Panc1 (cell line): ENCODE measurements at regions not wholly inside any gene's neighbourhood (a gene's known extent, or its start where the extent isn't known, plus 50 kb on each side); places are given as distances from the start of the nearest gene placed in this dataset.

ENCODE experiments used
- ATAC-seq: fragments of 200-7000 bp; cut with Tn5 transposase; 2 replicates; pipeline ENCODE4 v1.9.1; 2020; ENCODE audit warnings: mild to moderate bottlenecking, moderate library complexity
- BruUV-seq: library from RNA; stranded (reverse); fragments of 400-500 nt; replicated peaks from 2 replicates; lab custom pipeline; 2021; lab: Mats Ljungman, UMichigan
- CTCF ChIA-PET: fragments of 300-600 bp; sonication (Branson Sonifier 250); formaldehyde crosslinking; loops from one replicate; lab custom pipeline; 2022; ENCODE audit warnings: antibody characterized with exemption; lab: Charles Lee
- POLR2A ChIA-PET: fragments of 300-600 bp; sonication (Branson Sonifier 250); formaldehyde crosslinking; loops from one replicate; lab custom pipeline; 2022; ENCODE audit warnings: antibody characterized with exemption; lab: Charles Lee
- DNase-seq: peaks from one replicate; pipeline ENCODE4 v3.0.0-alpha.2; 2010; ENCODE audit warnings: low read depth, low spot score
- H3K27ac ChIP-seq: 2 replicates; pipeline ENCODE4 v1.5.1; 2011; ENCODE audit warnings: mild to moderate bottlenecking, low read length, inconsistent platforms
- H3K27me3 ChIP-seq: fragments of 200-500 bp; sonication (Bioruptor generic); 2 replicates; pipeline ENCODE4 v1.6.0; 2014; ENCODE audit warnings: low read length, inconsistent platforms; ENCODE audit not compliant: control insufficient read depth, insufficient read depth
- H3K36me3 ChIP-seq: fragments of 200-500 bp; sonication (Bioruptor generic); 2 replicates; pipeline ENCODE4 v1.5.1; 2014; ENCODE audit warnings: inconsistent platforms, mild to moderate bottlenecking, low read length, moderate library complexity; ENCODE audit not compliant: control insufficient read depth, insufficient read depth
- H3K4me1 ChIP-seq: 2 replicates; pipeline ENCODE4 v1.5.1; 2011; ENCODE audit warnings: inconsistent platforms, mild to moderate bottlenecking, low read length, moderate library complexity; ENCODE audit not compliant: control insufficient read depth, insufficient read depth
- H3K4me3 ChIP-seq, 2 experiments: 2 replicates each; pipeline ENCODE4 v1.5.1; 2011 to 2012; ENCODE audit warnings: low read depth in 2 of 2, low read length in 2 of 2, mild to moderate bottlenecking in 2 of 2, inconsistent platforms in 1 of 2, moderate library complexity in 1 of 2
- H3K9me3 ChIP-seq: fragments of 200-500 bp; sonication (Bioruptor generic); 2 replicates; pipeline ENCODE4 v1.5.1; 2014; ENCODE audit warnings: low read depth, mild to moderate bottlenecking, inconsistent platforms, low read length, moderate library complexity; ENCODE audit not compliant: control insufficient read depth, insufficient read depth
- CTCF ChIP-seq: fragments of 450-650 bp; IDR thresholded peaks from 2 replicates; pipeline ENCODE4 v1.5.1; 2017; ENCODE audit warnings: mild to moderate bottlenecking
- POLR2AphosphoS5 ChIP-seq: IDR thresholded peaks from 2 replicates; pipeline ENCODE4 v1.6.1; 2012; ENCODE audit warnings: mild to moderate bottlenecking, low read depth, low read length, moderate library complexity
- REST ChIP-seq, 2 experiments: IDR thresholded peaks; 2 replicates each; pipeline ENCODE4 v1.6.1; 2011 to 2012; ENCODE audit warnings: low read depth in 2 of 2, control low read depth in 1 of 2, low read length in 1 of 2, mild to moderate bottlenecking in 1 of 2, moderate library complexity in 1 of 2; ENCODE audit not compliant: insufficient read depth in 1 of 2
- SIN3A ChIP-seq: IDR thresholded peaks from 2 replicates; pipeline ENCODE4 v1.6.1; 2012; ENCODE audit warnings: low read depth, mild to moderate bottlenecking, low read length, moderate library complexity, borderline replicate concordance; ENCODE audit not compliant: insufficient read depth
- TCF7L2 ChIP-seq: IDR thresholded peaks from 2 replicates; pipeline ENCODE4 v1.6.1; 2011; ENCODE audit warnings: mild to moderate bottlenecking, low read depth, low read length, inconsistent platforms
- in situ Hi-C: cut with HindIII; loops from 2 replicates; pipeline ENCODE4 v1.10.0; 2016; ENCODE audit warnings: low sequenced_read_pairs, low pct_unique_long_range_greater_than_20kb
- intact Hi-C: fragments of 100-400 bp; cut with micrococcal nuclease; formaldehyde crosslinking; loops from one replicate; pipeline ENCODE4 v1.10.0; 2022; ENCODE audit not compliant: unreplicated experiment

GRCh38 chr5:148746826-148747535, 79.4 kb upstream of the ADRB2 start:
- POLR2A ChIA-PET = interaction anchor here (0.7 kb wide), 1 partner anchor 1495 kb away, joined by 9 read pairs; no protein-coding TSS in a partner anchor

GRCh38 chr5:148747536-148747906, 78.9 kb upstream of the ADRB2 start:
- DNase-seq = no peak
- no peaks in the 10 kb centered on the region for H3K9me3 ChIP-seq
- H3K36me3 ChIP-seq = no peaks in the 10 kb centered on the region
- intact Hi-C loops = no loop called here
- H3K4me3 ChIP-seq = no peak overlapping the region
- ChIA-PET CTCF (no interaction called here), POLR2A (no interaction called here)
- H3K27ac ChIP-seq = no peak overlapping the region
- no peaks in the 10 kb centered on the region for H3K27me3 ChIP-seq
- TF ChIP-seq SIN3A (no peak), TCF7L2 (no peak), POLR2AphosphoS5 (no peak), CTCF (no peak), REST (IDR thresholded peaks at IDR 0.05; ENCODE audit: insufficient read depth in 1 of 2, low read depth in 2 of 2, low read length in 1 of 2) (no peak)
- H3K4me1 ChIP-seq = no peaks in the 10 kb centered on the region
- in situ Hi-C loops = no loop called here
- BruUV-seq = no TSS peak
- ATAC-seq = no peak

More at GRCh38 chr5:148746826-148747535, 79.4 kb upstream of the ADRB2 start:
- TF ChIP-seq CTCF (no peak), TCF7L2 (no peak), POLR2AphosphoS5 (no peak), REST (IDR thresholded peaks at IDR 0.05; ENCODE audit: insufficient read depth in 1 of 2, low read depth in 2 of 2, low read length in 1 of 2) (no peak), SIN3A (no peak)
- Histone ChIP-seq H3K27me3 (no peaks in the 10 kb centered on the region), H3K36me3 (no peaks in the 10 kb centered on the region), H3K4me3 (no peak overlapping the region), H3K4me1 (no peaks in the 10 kb centered on the region), H3K27ac (no peak overlapping the region), H3K9me3 (no peaks in the 10 kb centered on the region)
- CTCF ChIA-PET = interaction anchor here (0.8 kb wide), 1 partner anchor 288 kb away, joined by 3 read pairs; no protein-coding TSS in a partner anchor
- intact Hi-C loops (no loop called here), in situ Hi-C loops (no loop called here)
- no TSS peak for BruUV-seq
- ATAC-seq (no peak), DNase-seq (no peak)
